ENCODE measurements at regions not wholly inside any gene's neighbourhood (a gene's known extent, or its start where the extent isn't known, plus 50 kb on each side); places are given as distances from the start of the nearest gene placed in this dataset.

GRCh38 chr18:24761765-24762164, 301.3 kb downstream of the HRH4 start:
- TF ChIP-seq CTCF (IDR thresholded peaks at IDR 0.05) (no peak), EP300 (IDR thresholded peaks at IDR 0.05) (no peak)
